B cell (primary cell): ENCODE measurements at regions not wholly inside any gene's neighbourhood (a gene's known extent, or its start where the extent isn't known, plus 50 kb on each side); places are given as distances from the start of the nearest gene placed in this dataset.

Experiments
- CTCF ChIP-seq: fragments of 200-600 bp; IDR thresholded peaks from one replicate; pipeline ENCODE4 v1.8.0; 2022; ENCODE audit warnings: antibody characterized with exemption, mild to moderate bottlenecking
- EZH2 ChIP-seq: IDR thresholded peaks from 2 replicates; pipeline ENCODE4 v1.6.1; 2012; ENCODE audit warnings: borderline replicate concordance, low read depth, mild to moderate bottlenecking, moderate library complexity, low read length; ENCODE audit not compliant: insufficient read depth, poor library complexity, severe bottlenecking

DNA sequence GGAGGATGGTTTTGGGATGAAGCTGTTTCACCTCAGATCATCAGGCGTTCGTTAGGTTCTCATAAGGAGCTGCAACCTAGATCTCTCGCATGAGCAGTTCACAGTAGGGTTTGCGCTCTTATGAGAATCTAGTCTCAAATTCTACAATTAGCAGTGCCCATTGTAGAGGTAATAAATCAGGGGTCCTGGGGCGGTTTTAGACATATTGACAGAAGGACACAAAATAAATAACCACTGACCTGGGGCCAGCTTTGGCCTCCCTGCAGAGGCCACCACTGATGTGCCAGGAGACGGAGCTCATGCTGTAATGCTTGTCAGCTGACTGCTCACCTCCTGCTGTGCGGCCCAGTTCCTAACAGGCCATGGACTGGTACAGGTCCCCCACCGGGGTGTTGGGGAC is 67.6 kb upstream of the SPATA31D4 start:
- no peak for TF ChIP-seq CTCF
- TF ChIP-seq EZH2, result no peak
